Kidney epithelial cell (primary cell): ENCODE measurements at regions not wholly inside any gene's neighbourhood (a gene's known extent, or its start where the extent isn't known, plus 50 kb on each side); places are given as distances from the start of the nearest gene placed in this dataset.

ENCODE experiments used
- DNase-seq: peaks from one replicate; pipeline ENCODE4 v3.0.0-alpha.2; 2010; ENCODE audit warnings: low read depth
- H3K27me3 ChIP-seq: 2 replicates; pipeline ENCODE4 v1.6.0; 2011; ENCODE audit warnings: low read length; ENCODE audit not compliant: control insufficient read depth, insufficient read depth
- H3K36me3 ChIP-seq: 2 replicates; pipeline ENCODE4 v1.5.1; 2011; ENCODE audit warnings: low read length; ENCODE audit not compliant: control insufficient read depth, insufficient read depth
- H3K4me3 ChIP-seq: 2 replicates; pipeline ENCODE4 v1.5.1; 2011; ENCODE audit warnings: low read depth, mild to moderate bottlenecking, control low read depth, low read length
- TF ChIP-seq, protein P1 (sequence below): IDR thresholded peaks from 2 replicates; pipeline ENCODE4 v1.5.1; 2011; ENCODE audit warnings: mild to moderate bottlenecking, moderate library complexity, low read length, control low read depth, inconsistent platforms; ENCODE audit not compliant: insufficient read depth, poor library complexity, severe bottlenecking

DNA sequence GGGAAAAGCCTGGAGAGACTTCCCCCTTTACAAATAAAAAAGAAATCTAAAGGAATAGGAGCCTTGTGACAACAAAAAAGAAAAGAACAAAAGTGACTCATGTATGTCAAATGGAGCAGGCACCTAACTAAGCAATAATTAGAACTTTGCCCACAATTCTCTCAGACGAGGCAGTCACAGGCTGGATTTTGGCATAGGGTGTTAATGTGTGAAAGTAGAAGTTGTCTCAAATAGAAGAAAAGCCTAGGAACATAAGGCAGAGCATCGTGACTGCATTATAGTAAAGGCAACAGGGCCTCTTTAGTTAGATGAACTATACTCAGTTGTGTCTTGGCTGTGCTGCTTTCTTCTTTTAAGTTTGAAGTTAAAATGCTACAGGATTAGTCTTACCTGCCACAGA lies 219.9 kb upstream of the TMEM161B start:
- TF ChIP-seq, protein P1, sequence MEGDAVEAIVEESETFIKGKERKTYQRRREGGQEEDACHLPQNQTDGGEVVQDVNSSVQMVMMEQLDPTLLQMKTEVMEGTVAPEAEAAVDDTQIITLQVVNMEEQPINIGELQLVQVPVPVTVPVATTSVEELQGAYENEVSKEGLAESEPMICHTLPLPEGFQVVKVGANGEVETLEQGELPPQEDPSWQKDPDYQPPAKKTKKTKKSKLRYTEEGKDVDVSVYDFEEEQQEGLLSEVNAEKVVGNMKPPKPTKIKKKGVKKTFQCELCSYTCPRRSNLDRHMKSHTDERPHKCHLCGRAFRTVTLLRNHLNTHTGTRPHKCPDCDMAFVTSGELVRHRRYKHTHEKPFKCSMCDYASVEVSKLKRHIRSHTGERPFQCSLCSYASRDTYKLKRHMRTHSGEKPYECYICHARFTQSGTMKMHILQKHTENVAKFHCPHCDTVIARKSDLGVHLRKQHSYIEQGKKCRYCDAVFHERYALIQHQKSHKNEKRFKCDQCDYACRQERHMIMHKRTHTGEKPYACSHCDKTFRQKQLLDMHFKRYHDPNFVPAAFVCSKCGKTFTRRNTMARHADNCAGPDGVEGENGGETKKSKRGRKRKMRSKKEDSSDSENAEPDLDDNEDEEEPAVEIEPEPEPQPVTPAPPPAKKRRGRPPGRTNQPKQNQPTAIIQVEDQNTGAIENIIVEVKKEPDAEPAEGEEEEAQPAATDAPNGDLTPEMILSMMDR: no peak
- no peak for DNase-seq
- Histone ChIP-seq H3K27me3 (no peaks in the 10 kb centered on the region), H3K4me3 (no peak overlapping the region), H3K36me3 (no peaks in the 10 kb centered on the region)

GRCh38 chr5:88488130-88488529 lies 219.5 kb upstream of the TMEM161B start:
- TF ChIP-seq, protein P1: no peak
- no peaks in the 10 kb centered on the region for H3K36me3 ChIP-seq
- no peak overlapping the region for H3K4me3 ChIP-seq
- no peaks in the 10 kb centered on the region for H3K27me3 ChIP-seq
- no peak for DNase-seq

GRCh38 chr5:88487066-88487465 lies 218.4 kb upstream of the TMEM161B start:
- DNase-seq: no peak
- Histone ChIP-seq H3K36me3 (no peaks in the 10 kb centered on the region), H3K4me3 (no peak overlapping the region), H3K27me3 (no peaks in the 10 kb centered on the region)
- TF ChIP-seq, protein P1: no peak

DNA sequence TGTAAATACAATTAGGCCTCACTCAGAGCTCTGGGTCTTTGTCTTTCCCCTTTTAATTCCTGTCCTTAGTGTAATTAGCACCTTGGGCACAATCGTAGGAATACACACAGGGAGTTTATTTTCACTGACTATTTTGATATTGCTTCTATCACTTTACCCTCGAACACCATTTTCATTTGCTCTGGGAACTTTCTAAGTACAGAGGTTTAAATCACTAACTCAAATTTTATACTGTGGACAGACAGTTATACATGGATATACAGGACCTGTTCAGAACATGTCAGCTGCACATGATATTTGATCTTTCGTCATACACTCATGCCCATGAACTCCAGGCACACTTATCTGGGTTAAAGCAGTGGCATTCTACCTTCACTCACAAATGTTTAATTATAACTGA lies 217.8 kb upstream of the TMEM161B start:
- TF ChIP-seq, protein P1: no peak
- Histone ChIP-seq H3K36me3 (no peaks in the 10 kb centered on the region), H3K27me3 (no peaks in the 10 kb centered on the region), H3K4me3 (no peak overlapping the region)
- no peak for DNase-seq

DNA sequence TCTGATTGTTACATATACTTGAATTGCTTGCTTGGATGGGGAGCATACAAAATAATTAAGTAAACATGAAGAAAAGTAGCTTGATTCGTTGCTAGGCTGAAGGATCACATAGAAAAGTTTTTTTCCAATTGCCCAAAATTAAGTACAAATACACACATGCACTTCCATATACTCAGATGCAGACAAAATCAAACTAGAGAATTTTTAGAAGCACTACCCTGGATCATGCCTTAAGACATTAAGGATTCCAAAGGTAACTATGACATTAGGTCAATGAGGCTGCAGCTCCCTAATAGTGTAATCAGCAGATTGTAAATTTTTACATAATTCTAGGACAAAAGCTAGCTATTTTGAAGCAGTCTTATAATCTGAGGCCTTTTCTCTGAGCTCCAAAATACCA lies 216.9 kb upstream of the TMEM161B start:
- TF ChIP-seq, protein P1: no peak
- H3K27me3 ChIP-seq: no peaks in the 10 kb centered on the region
- H3K4me3 ChIP-seq: no peak overlapping the region
- no peaks in the 10 kb centered on the region for H3K36me3 ChIP-seq
- DNase-seq: no peak

DNA sequence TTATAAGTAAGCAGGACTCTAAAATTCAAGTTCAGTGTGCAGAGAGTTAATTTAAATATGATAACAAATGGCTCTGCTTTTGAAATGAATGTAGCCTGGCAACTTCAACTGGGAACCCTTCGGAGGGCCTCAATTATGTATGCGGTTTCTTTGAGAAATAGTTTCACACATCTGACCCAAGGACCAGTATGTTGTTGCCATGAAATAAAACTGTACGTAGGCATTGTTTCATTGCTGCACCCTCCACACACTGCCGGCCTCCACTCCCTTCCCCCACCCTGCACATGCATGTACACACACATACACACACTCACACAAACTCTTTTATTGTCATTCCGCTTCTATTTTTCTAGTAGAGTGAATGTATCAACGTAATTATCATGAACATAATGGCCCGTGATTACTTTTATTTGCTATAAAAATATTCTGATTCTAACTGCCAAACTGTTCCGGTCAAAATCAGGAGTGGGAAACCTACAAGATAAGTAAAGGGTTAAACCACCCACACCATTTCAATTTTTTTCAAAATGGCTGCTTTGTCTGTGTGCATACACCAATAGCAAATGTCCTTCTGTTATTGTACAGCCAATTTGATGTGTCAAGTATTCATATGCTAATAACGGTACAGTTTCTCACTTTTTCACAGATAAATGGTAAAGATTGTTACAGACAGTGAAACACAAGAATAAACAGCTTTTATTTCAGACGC lies 215.5 kb upstream of the TMEM161B start:
- TF ChIP-seq, protein P1: no peak
- DNase-seq: no peak
- no peak overlapping the region for H3K4me3 ChIP-seq
- no peaks in the 10 kb centered on the region for H3K27me3 ChIP-seq
- H3K36me3 ChIP-seq: no peaks in the 10 kb centered on the region
